ENCODE measurements at regions not wholly inside any gene's neighbourhood (a gene's known extent, or its start where the extent isn't known, plus 50 kb on each side); places are given as distances from the start of the nearest gene placed in this dataset.

DNA sequence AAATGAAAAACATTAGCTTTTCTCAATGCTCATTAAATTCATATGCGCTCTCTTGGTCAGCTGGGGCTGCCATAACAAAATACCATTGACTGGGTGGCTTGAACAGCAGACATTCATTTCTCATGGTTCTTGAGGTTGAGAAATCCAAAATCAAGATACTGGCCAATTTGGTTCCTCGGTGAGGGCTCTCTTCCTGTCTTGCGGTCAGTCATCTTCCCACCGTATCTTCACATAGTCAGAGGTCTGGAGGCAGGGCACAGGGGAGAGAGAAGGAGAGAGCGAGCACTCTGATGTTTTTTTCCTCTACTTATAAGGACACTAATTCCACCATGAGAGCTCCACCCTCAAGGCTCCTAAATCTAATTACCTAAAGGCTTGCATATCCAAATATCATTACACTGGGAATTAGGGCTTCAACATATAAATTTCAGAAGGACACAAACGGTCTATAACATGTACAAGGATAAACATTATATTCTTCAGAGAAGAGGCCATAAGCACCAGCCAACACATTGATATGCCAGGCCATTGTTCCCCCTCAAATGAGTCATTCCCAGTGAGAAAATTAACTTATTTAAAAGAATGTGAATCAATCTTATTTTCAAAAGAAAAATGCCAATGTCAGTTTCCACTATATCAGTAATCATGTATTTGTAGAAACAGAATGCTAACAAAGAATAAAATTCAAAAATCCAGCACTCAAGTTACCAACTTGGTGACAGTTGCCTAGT lies 152.2 kb downstream of the BTG1 start:
- H3F3A ChIP-seq (ENCODE audit: low read length, unreplicated experiment): no peaks in the 10 kb centered on the region
- ChIA-PET POLR2A (ENCODE audit: unreplicated experiment) (no interaction called here), CTCF (no interaction called here)
- H3K4me2 ChIP-seq (ENCODE audit: low read length): no peak overlapping the region
- intact Hi-C loops (cut with micrococcal nuclease): no loop called here
- H3K36me3 ChIP-seq (ENCODE audit: low read depth, low read length): no peaks in the 10 kb centered on the region
- H3K9me2 ChIP-seq (replicated peaks; ENCODE audit: low read length): no peaks in the 10 kb centered on the region
- H4K20me1 ChIP-seq (ENCODE audit: low read length): no peaks in the 10 kb centered on the region
- no peaks in the 10 kb centered on the region for H3K4me1 ChIP-seq (ENCODE audit: insufficient read depth, low read length)
- H2AFZ ChIP-seq (ENCODE audit: low read length): no peak overlapping the region
- DNase-seq: no peak
- TF ChIP-seq EZH2phosphoT487 (IDR thresholded peaks at IDR 0.05; ENCODE audit: borderline replicate concordance, low read length): no peak
- TF ChIP-seq EZH2 (IDR thresholded peaks at IDR 0.05; ENCODE audit: low read length, unreplicated experiment): no peak
- TF ChIP-seq, protein P1, sequence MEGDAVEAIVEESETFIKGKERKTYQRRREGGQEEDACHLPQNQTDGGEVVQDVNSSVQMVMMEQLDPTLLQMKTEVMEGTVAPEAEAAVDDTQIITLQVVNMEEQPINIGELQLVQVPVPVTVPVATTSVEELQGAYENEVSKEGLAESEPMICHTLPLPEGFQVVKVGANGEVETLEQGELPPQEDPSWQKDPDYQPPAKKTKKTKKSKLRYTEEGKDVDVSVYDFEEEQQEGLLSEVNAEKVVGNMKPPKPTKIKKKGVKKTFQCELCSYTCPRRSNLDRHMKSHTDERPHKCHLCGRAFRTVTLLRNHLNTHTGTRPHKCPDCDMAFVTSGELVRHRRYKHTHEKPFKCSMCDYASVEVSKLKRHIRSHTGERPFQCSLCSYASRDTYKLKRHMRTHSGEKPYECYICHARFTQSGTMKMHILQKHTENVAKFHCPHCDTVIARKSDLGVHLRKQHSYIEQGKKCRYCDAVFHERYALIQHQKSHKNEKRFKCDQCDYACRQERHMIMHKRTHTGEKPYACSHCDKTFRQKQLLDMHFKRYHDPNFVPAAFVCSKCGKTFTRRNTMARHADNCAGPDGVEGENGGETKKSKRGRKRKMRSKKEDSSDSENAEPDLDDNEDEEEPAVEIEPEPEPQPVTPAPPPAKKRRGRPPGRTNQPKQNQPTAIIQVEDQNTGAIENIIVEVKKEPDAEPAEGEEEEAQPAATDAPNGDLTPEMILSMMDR (conservative IDR thresholded peaks at IDR 0.05; ENCODE audit: low read depth, low read length): no peak
- ATAC-seq: no peak
- BruUV-seq (replicated peaks): no TSS peak
- no peaks in the 10 kb centered on the region for H3K27me3 ChIP-seq (ENCODE audit: low read length)
- H3K9ac ChIP-seq (ENCODE audit: low read length): no peak overlapping the region
- no peak overlapping the region for H3K4me3 ChIP-seq (ENCODE audit: low read length)
- no peaks in the 10 kb centered on the region for H3K79me2 ChIP-seq (ENCODE audit: low read length)
- no peaks in the 10 kb centered on the region for H3K9me3 ChIP-seq (ENCODE audit: low read length)
- no peak overlapping the region for H3K27ac ChIP-seq (ENCODE audit: low read length)

DNA sequence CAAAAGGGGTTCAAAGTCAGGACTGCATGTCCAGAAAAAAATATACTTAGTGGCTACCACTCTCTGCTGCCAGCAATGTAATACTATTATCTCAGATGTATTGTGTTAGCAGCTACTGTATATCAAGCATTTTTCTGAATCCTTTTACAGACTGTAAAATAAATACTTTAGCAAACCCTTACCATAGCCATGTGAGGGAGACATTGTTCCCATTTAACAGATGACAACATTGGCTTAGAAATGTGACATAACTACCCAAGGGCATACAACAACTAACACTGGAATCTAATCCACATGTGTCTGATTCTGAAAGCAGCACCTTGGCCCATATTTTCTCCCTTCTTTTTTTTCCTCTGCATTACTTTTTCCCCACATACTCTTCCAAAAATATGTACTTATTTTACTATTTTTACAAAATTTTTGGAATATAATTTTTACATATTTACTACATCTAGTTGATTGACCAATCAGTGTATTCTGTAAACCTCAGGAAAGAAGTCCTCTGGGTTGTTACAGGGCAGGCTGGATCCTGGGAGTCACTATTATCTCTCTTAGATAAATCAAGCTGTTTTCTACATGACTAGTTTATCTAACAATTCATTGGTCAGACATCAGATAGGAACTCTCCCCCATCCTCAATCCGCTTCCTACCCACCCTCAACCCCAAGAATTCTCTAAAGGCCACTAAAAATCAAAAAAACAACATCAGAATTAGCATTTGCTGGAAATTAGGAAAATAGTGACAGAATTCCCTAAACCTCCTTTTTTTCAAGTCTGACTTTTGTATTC lies 154.1 kb downstream of the BTG1 start:
- intact Hi-C loops (cut with micrococcal nuclease): no loop called here
- no peak for TF ChIP-seq EZH2phosphoT487 (IDR thresholded peaks at IDR 0.05; ENCODE audit: borderline replicate concordance, low read length)
- TF ChIP-seq, protein P1 (conservative IDR thresholded peaks at IDR 0.05; ENCODE audit: low read depth, low read length): peak; percentile 29; the same call in 1 of the 2 replicates
- H3K27ac ChIP-seq (ENCODE audit: low read length): no peak overlapping the region
- H3K9ac ChIP-seq (ENCODE audit: low read length): no peak overlapping the region
- ChIA-PET CTCF (no interaction called here), POLR2A (ENCODE audit: unreplicated experiment) (no interaction called here)
- no peak overlapping the region for H3K4me2 ChIP-seq (ENCODE audit: low read length)
- H3K27me3 ChIP-seq (ENCODE audit: low read length): no peaks in the 10 kb centered on the region
- H4K20me1 ChIP-seq (ENCODE audit: low read length): no peaks in the 10 kb centered on the region
- no peaks in the 10 kb centered on the region for H3K79me2 ChIP-seq (ENCODE audit: low read length)
- no peak overlapping the region for H2AFZ ChIP-seq (ENCODE audit: low read length)
- ATAC-seq (no peak), DNase-seq (peak; percentile 16)
- H3K9me2 ChIP-seq (replicated peaks; ENCODE audit: low read length): no peaks in the 10 kb centered on the region
- H3K4me3 ChIP-seq (ENCODE audit: low read length): no peak overlapping the region
- peaks cover 4% of the 10 kb centered on the region for H3K4me1 ChIP-seq (ENCODE audit: insufficient read depth, low read length)
- H3F3A ChIP-seq (ENCODE audit: low read length, unreplicated experiment): no peaks in the 10 kb centered on the region
- no TSS peak for BruUV-seq (replicated peaks)
- H3K9me3 ChIP-seq (ENCODE audit: low read length): no peaks in the 10 kb centered on the region
- no peaks in the 10 kb centered on the region for H3K36me3 ChIP-seq (ENCODE audit: low read depth, low read length)

DNA sequence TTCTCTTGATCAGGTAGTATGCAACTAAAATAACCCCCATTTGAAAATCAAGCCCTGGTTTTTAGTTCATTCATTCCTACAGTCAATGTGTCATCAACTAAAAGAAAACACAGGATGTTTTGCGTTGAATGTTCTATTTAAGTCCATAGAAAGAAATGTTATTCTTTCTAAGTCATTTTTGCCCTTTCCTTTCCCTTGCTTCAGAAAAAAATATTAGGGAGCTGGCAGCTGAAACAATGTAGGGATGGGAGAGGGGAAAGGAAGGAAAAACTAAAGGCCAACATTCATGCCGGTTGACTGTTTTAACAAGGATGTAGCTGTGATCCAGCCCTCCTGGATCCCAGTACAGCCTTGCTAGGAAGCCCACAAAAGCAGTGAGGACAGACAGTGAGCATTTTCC lies 155.1 kb downstream of the BTG1 start:
- Histone ChIP-seq H3K27ac (ENCODE audit: low read length) (no peak overlapping the region), H3K4me2 (ENCODE audit: low read length) (no peak overlapping the region), H3K27me3 (ENCODE audit: low read length) (no peaks in the 10 kb centered on the region), H2AFZ (ENCODE audit: low read length) (no peak overlapping the region), H3K9me2 (replicated peaks; ENCODE audit: low read length) (no peaks in the 10 kb centered on the region), H3K4me1 (ENCODE audit: insufficient read depth, low read length) (peaks cover 13% of the 10 kb centered on the region), H3K9ac (ENCODE audit: low read length) (no peak overlapping the region), H3K9me3 (ENCODE audit: low read length) (no peaks in the 10 kb centered on the region), H3K36me3 (ENCODE audit: low read depth, low read length) (no peaks in the 10 kb centered on the region), H3K4me3 (ENCODE audit: low read length) (no peak overlapping the region), H3F3A (ENCODE audit: low read length, unreplicated experiment) (no peaks in the 10 kb centered on the region), H4K20me1 (ENCODE audit: low read length) (no peaks in the 10 kb centered on the region), H3K79me2 (ENCODE audit: low read length) (no peaks in the 10 kb centered on the region)
- intact Hi-C loops (cut with micrococcal nuclease): no loop called here
- DNase-seq (no peak), ATAC-seq (no peak)
- TF ChIP-seq, protein P1 (conservative IDR thresholded peaks at IDR 0.05; ENCODE audit: low read depth, low read length): no peak
- TF ChIP-seq EZH2 (IDR thresholded peaks at IDR 0.05; ENCODE audit: low read length, unreplicated experiment) (no peak), EZH2phosphoT487 (IDR thresholded peaks at IDR 0.05; ENCODE audit: borderline replicate concordance, low read length) (no peak)
- ChIA-PET POLR2A (ENCODE audit: unreplicated experiment) (interaction anchor here (0.6 kb wide), 1 partner anchor 103 kb away, joined by 7 read pairs; no protein-coding TSS in a partner anchor), CTCF (no interaction called here)
- no TSS peak for BruUV-seq (replicated peaks)

Data from PC-3 (cell line).